GM13977 (cell line): ENCODE measurements at regions not wholly inside any gene's neighbourhood (a gene's known extent, or its start where the extent isn't known, plus 50 kb on each side); places are given as distances from the start of the nearest gene placed in this dataset.

ENCODE experiments used
- DNase-seq: peaks from one replicate; pipeline ENCODE4 v3.0.0; 2012; ENCODE audit warnings: low spot score
- CTCF ChIP-seq: IDR thresholded peaks from 2 replicates; pipeline ENCODE4 v1.5.1; 2012; ENCODE audit warnings: mild to moderate bottlenecking, control low read depth; ENCODE audit not compliant: insufficient read depth; ENCODE audit errors: extremely low read depth, missing control alignments
- in situ Hi-C: fragments of 300-500 bp; cut with MboI; formaldehyde crosslinking; loops from one replicate; pipeline ENCODE4 v1.12.0; 2022; ENCODE audit warnings: low sequenced_read_pairs, low pct_unique_long_range_greater_than_20kb, mixed read lengths, inconsistent platforms; ENCODE audit not compliant: unreplicated experiment

GRCh38 chr9:1673300-1673699 lies 341.8 kb upstream of the SMARCA2 start:
- TF ChIP-seq CTCF: no peak
- no peak for DNase-seq
- in situ Hi-C loops: no loop called here

- in situ Hi-C loops: no loop called here
- no peak for DNase-seq
- TF ChIP-seq CTCF: no peak
Observed at GRCh38 chr9:1676771-1677170, 338.4 kb upstream of the SMARCA2 start.

GRCh38 chr9:1683951-1684350 lies 331.2 kb upstream of the SMARCA2 start:
- no peak for TF ChIP-seq CTCF
- in situ Hi-C loops: no loop called here
- no peak for DNase-seq

GRCh38 chr9:1698991-1699390 lies 316.2 kb upstream of the SMARCA2 start:
- no peak for DNase-seq
- in situ Hi-C loops: no loop called here

GRCh38 chr9:1701113-1701512 lies 314.0 kb upstream of the SMARCA2 start:
- in situ Hi-C loops: loop anchor here (25.0 kb wide), 2 partner anchors 236 to 386 kb away; no protein-coding TSS in a partner anchor
- TF ChIP-seq CTCF: no peak
- no peak for DNase-seq

More at GRCh38 chr9:1698991-1699390, 316.2 kb upstream of the SMARCA2 start:
- no peak for TF ChIP-seq CTCF

- in situ Hi-C loops: loop anchor here (25.0 kb wide), 2 partner anchors 235 to 385 kb away; no protein-coding TSS in a partner anchor
- no peak for TF ChIP-seq CTCF
- no peak for DNase-seq
Observed at GRCh38 chr9:1702701-1703100, 312.4 kb upstream of the SMARCA2 start.

GRCh38 chr9:1707291-1707690 lies 307.9 kb upstream of the SMARCA2 start:
- in situ Hi-C loops: loop anchor here (25.0 kb wide), 2 partner anchors 230 to 380 kb away; no protein-coding TSS in a partner anchor
- DNase-seq: no peak
- no peak for TF ChIP-seq CTCF
